BJ (cell line): ENCODE measurements at regions not wholly inside any gene's neighbourhood (a gene's known extent, or its start where the extent isn't known, plus 50 kb on each side); places are given as distances from the start of the nearest gene placed in this dataset.

Experiments used
- CTCF ChIA-PET: fragments of 350-600 bp; formaldehyde crosslinking; extraction: SDS; loops from one replicate; lab custom pipeline; 2021; ENCODE audit warnings: antibody characterized with exemption, inconsistent platforms; lab: Yijun Ruan, JAX
- POLR2A ChIA-PET: fragments of 300-600 bp; sonication (Branson Sonifier 250); formaldehyde crosslinking; extraction: SDS; loops from one replicate; lab custom pipeline; 2021; ENCODE audit warnings: antibody characterized with exemption; lab: Charles Lee
- DNase-seq: peaks from one replicate; pipeline ENCODE4 v3.0.0-alpha.2; 2011; ENCODE audit warnings: low read depth
- H3K27me3 ChIP-seq: 2 replicates; pipeline ENCODE4 v1.6.0; 2011; ENCODE audit warnings: low read length; ENCODE audit not compliant: control insufficient read depth, insufficient read depth
- H3K36me3 ChIP-seq: 2 replicates; pipeline ENCODE4 v1.5.1; 2011; ENCODE audit warnings: low read length; ENCODE audit not compliant: control insufficient read depth, insufficient read depth
- H3K4me3 ChIP-seq: 2 replicates; pipeline ENCODE4 v1.5.1; 2011; ENCODE audit warnings: low read depth, mild to moderate bottlenecking, control low read depth, low read length
- CTCF ChIP-seq: IDR thresholded peaks from 2 replicates; pipeline ENCODE4 v1.5.1; 2011; ENCODE audit warnings: low read depth, mild to moderate bottlenecking, control low read depth, inconsistent platforms, low read length, moderate library complexity; ENCODE audit not compliant: insufficient read depth

DNA sequence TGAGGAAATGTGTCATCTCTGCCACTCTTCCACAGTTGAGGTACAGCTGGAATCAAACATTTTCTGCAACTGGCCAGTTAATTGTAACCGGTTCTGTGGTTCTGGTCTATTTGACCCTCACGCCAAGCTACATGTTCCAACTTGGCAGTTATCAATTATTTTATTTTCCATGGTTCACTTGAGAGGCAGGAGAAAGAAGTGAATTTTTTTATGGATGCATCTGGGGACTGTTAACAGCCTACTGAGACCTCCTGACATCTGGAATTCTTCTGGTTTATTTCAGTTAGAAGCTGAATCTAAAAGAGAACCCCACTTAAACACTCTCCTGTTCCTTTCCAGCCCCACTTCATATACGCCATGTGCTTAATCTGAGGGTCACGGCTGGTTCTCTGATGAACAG, 372.3 kb downstream of the DNAH5 start:
- POLR2A ChIA-PET = no interaction called here
- no peak for TF ChIP-seq CTCF
- CTCF ChIA-PET = no interaction called here
- H3K4me3 ChIP-seq = no peak overlapping the region
- no peaks in the 10 kb centered on the region for H3K27me3 ChIP-seq
- H3K36me3 ChIP-seq = no peaks in the 10 kb centered on the region
- no peak for DNase-seq

DNA sequence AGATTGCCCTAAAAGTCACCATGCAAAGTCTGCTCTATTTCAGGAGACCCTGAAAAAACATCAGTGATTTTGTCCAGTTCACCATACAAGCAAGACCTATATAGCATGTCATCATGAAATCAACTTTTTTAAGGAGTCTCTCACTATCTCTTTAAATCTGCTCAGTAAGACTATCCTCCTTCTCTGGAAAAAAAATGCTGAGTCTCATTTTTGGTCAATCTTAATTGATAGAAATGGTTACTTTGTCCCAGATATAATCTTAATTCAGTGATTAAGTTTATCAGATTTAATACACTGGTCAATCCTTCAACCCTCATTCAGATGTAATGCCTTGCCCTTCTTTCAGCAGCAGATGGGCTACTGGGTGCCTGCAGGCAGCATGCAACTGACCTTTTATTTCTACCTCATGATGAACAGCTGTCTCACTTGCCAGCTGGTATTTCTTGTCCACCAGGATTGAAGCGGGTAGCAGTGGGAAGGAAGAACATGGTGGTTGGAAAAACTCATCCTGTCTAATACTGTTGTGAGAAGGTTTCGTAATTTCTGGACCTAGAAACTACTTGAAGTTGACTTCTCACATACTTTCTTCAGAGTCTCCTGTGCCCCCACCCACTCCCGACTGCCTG, 375.3 kb downstream of the DNAH5 start:
- no peak overlapping the region for H3K4me3 ChIP-seq
- H3K36me3 ChIP-seq = no peaks in the 10 kb centered on the region
- no peaks in the 10 kb centered on the region for H3K27me3 ChIP-seq
- no peak for TF ChIP-seq CTCF
- no peak for DNase-seq
- CTCF ChIA-PET = interaction anchor here (0.6 kb wide), 1 partner anchor 28 kb away, joined by 3 read pairs; no protein-coding TSS in a partner anchor
- POLR2A ChIA-PET = no interaction called here

DNA sequence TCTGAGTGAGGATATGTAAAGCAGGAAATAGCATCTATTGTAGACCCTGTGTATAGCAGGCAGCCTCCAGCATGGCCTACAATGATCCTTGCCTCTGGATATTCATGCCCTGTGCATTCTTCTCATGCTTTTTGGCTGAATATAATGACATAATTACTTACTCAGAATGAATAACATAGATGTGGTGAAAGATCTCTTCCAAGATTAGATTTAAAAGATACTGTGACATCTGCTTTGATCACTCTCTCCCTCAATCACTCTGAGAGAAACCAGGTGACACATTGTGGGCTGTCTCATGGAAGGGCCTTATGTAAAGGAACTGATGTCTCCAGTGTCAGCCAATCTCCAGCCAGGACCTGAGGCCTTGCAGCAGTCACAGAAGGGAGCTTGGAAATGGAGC, 376.7 kb downstream of the DNAH5 start:
- Histone ChIP-seq H3K27me3 (no peaks in the 10 kb centered on the region), H3K36me3 (no peaks in the 10 kb centered on the region), H3K4me3 (no peak overlapping the region)
- CTCF ChIA-PET = no interaction called here
- DNase-seq = peak; percentile 72
- POLR2A ChIA-PET = no interaction called here
- no peak for TF ChIP-seq CTCF

GRCh38 chr5:13566871-13567339, 377.6 kb downstream of the DNAH5 start:
- H3K27me3 ChIP-seq = no peaks in the 10 kb centered on the region
- DNase-seq = peak; percentile 63
- H3K4me3 ChIP-seq = no peak overlapping the region
- no peak for TF ChIP-seq CTCF
- CTCF ChIA-PET = interaction anchor here (0.6 kb wide), 4 partner anchors 13 to 471 kb away, joined by 3 to 5 read pairs (median 4); no protein-coding TSS in a partner anchor
- no peaks in the 10 kb centered on the region for H3K36me3 ChIP-seq
- POLR2A ChIA-PET = no interaction called here

DNA sequence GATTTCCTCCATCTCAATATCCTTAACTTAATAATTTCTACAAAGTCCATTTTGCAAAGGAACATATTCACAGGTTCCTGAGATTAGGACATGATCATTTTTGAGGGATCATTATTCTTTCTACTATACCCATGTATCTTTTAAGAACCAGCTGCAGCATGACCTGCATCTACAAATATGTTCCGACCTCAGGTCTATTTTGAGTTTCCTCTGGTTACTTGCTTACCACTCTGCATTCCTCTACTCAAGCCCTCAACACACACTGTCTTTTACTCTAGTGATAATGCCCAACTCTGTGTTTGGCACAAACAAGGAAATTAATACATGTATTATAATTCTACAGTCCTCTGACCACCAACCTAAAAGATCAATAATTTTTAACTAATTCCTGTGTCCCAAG, 386.1 kb downstream of the DNAH5 start:
- no peak for DNase-seq
- H3K4me3 ChIP-seq = no peak overlapping the region
- no peaks in the 10 kb centered on the region for H3K36me3 ChIP-seq
- TF ChIP-seq CTCF = no peak
- ChIA-PET POLR2A (no interaction called here), CTCF (no interaction called here)
- no peaks in the 10 kb centered on the region for H3K27me3 ChIP-seq
